GM18867 (cell line): ENCODE measurements at regions not wholly inside any gene's neighbourhood (a gene's known extent, or its start where the extent isn't known, plus 50 kb on each side); places are given as distances from the start of the nearest gene placed in this dataset.

Experiments used
- ATAC-seq: cut with Tn5 transposase; IDR thresholded peaks from one replicate; pipeline ENCODE4 v1.9.1; 2021; ENCODE audit warnings: mild to moderate bottlenecking, moderate library complexity; ENCODE audit not compliant: unreplicated experiment

DNA sequence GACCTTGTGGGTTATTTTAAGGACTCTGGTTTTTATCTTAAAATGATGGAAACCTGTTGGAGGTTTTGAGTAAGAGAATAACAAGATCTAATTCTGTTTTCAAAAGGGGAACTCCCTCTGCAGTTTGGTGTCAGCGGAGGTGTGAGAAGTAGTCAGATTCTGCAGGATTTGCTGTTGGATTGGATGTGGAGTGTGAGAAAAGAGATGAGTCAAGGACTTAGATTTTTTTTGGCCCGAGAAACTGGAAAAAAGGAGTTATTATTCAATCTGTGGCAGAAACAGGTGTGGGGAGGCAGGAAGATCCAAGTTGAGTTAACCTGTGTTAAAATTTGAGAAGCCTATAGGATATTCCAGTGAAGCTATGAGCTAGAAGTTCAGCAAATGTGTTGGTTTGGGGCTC lies 337.2 kb upstream of the FANCL start:
- ATAC-seq, result no peak

DNA sequence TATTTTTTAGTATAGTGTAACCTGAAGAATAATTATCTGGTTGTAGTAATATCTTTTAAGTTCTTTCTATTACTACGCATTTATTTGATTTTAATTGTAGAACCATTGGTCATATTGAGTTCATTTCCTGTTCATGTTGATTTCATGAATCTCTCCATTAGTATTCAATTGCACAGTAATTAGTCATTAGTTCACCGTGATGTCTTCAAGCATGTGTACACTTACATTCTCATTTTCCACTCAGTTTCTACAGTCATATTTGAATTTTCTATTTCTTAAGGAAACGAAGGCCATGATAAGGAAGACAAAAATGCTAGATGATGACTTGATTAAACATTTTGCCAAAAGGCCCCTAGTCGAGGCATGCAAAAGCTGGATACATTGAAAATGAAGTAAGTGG lies 333.7 kb upstream of the FANCL start:
- ATAC-seq, result no peak

DNA sequence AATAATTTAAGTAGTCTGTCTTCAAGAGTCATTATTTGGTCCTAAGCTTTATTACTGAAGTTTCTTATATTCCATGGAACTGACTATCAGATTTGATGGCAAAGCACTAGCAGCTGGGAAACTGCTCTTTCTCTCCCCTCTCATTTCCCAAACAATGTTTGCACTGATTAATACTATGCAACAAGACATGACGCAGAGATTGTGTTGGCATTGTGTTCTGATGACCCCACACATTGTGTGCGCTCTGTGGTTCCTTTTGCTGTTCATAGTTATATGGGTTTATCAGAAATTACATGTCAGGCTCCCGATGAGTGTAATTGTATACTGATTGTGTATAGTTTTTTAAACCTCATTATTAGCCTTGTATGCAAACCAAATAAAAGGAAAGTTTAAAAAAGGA lies 331.6 kb upstream of the FANCL start:
- ATAC-seq, result no peak

DNA sequence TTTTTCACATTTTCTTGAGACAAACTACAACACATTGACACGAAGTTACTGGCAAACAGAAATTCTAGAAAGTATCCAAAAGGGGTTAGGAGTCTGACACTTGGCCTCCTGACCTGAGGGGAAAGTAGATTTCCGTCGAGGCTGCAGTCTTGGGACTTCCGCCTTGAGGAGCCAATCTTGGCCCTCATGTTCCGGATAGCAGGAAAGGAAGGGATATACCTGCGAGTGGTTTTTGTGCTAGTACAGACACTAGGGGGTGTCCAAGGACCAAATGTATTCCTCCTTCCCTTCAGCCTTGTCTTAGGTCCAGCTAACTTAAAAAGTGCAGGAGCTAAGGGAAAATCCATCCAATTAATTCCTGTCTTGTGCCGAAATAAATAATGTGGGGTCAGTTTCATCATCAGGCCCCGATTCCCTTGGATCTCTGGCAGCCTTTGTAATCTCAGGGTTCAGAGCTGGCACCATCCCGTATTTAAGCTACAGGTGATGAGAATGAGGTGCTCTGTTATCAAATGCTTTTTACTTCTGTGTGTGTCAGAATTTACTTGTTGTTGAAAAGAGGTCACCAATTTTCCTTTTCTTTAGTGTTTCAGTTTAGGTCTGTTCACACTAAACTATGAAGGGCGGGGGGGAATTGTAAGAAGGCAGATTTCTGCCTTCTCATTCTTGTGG lies 330.2 kb upstream of the FANCL start:
- peak; percentile 76 for ATAC-seq

DNA sequence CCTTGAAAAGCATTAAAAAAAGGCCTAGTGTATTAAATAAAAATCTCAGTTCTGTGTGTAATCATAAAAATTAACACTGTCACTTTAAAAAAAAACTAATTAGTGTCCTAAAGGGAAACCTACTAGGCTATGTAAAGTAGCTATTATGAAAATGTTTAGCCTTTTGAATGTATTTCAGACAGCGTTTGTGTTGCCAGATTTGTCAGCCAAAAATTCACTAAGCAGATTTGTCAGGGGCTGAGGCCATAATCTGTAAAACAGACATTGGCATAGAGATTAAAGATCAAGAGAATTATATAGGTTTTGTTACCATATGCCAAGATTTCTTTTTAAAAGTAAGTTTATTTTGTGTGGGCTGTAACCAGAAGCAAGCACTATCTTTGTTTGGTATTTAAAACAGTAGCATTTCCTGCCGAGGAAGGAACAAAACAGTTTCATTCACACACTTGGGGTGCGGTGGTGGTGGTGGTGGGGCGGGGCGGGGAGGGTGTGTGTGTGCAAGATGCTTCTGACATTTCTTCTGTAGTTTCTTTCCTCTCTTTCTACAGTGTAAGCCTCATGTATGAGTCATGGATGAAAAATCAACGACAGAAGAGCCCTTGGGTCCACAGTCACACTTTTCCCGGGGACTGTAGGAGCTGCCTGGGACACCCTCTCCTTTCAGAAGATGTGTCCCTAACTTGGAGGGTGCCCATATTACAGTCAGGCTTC lies 328.5 kb upstream of the FANCL start:
- peak; percentile 79 for ATAC-seq

DNA sequence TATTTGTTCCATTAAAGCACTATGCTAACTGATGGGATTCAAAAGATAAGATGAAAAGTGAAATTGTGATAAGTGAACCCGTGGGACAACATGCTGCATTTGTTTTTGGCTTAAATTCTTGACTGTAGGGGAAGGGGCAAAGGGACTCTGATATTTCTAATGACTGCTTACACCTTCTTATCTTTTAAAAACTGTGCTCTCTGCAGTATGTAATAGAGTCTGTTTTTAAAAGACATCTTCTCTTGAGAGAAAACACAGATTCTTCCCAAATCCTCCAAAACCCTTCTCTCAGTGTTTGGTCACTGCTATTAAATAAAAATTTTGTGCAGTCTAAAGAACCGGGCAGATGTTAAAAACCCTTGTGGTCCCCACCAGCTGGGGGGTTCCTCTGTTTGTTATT lies 327.8 kb upstream of the FANCL start:
- no peak for ATAC-seq

DNA sequence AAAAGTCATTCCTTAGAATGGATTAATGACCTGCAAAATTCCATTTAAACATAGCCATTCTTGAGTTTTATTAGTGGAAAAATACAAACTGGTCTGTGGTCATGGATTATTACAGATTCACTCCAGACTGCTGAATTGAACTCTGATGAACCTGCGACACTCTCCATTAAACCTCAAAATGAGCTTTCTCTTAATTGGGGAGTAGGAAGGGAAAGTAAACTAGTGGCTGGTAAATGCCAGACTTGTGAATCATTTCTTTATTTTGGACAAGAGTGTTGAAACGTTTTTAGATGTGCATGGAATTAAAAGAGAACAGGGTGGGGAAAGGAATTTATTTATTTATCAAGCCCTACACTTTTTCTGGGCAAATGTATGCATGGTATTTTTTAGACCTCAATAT lies 321.2 kb upstream of the FANCL start:
- no peak for ATAC-seq

DNA sequence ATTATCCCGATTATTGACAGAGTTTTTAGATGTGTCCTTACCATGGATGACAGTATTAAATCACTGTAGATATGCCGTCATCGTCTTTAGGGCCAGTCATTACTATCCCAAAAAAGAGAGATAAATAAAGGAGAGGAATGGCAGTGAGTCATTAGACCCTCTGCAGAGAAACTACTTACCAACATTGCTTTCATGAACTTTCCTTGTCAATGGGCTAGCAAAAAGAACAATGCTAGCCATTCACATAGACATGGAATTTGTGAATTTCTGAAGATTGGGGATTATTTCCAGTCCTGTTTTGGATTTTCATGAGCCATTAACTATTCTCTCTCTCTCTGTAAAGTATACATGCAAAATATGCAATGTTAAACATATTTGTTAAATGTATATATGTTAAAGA lies 319.4 kb upstream of the FANCL start:
- ATAC-seq, result no peak

DNA sequence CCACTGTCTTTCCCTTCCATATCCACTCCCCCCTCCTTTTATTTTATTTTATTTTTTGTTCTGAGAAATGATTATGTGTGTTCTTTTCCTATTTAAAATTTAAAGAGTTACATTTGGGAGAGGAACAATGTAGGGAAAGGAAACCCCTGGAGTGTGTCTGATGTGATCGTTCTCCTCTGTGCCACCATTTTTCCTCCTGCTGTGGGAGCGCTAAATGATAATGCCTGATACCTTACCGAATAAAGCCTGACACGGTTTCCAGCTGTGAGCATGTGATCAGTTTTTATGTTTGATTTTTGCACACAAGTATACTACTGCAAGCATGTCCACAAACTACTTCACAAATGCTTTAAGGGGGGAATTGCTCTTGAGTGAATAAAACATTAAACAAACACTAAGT lies 317.8 kb upstream of the FANCL start:
- no peak for ATAC-seq

DNA sequence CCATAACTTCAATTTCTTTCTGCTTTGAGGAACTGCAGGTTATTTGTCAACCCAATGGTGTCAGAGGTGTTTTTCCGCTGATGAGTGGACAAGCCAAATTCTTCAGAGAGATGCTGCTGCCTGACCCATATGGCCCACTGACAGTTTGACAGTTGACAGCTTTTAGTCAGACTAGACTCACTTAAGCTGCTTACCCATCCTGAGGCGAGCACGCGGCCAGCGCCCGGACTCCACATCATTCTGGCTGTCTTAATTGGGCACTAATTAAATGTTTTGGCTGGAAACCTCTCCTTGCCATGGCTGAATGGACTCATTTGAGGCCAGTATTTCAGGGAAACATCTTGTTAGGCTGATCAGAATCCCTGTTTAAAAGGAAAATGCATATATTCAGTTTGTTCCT lies 316.1 kb upstream of the FANCL start:
- ATAC-seq, result no peak

DNA sequence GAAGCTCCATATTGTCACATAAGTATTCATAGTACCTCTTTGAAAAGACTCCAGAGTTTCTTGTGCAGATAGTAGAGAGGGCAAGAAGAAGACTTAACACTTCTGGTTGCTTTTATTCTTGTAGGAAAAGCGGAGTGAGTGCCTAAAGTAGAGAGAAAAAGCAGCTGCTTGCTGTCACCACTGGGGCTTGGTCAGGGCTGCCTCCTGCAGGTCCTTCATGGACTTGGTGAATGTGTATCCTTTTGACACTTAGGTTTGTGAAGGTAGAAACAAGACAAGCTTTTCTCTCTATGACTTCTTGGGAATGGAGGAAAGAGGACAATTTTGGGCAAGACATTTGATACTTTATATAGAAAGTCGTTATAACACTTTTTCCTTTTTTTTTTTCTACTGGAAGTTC lies 312.8 kb upstream of the FANCL start:
- peak; percentile 81 for ATAC-seq

DNA sequence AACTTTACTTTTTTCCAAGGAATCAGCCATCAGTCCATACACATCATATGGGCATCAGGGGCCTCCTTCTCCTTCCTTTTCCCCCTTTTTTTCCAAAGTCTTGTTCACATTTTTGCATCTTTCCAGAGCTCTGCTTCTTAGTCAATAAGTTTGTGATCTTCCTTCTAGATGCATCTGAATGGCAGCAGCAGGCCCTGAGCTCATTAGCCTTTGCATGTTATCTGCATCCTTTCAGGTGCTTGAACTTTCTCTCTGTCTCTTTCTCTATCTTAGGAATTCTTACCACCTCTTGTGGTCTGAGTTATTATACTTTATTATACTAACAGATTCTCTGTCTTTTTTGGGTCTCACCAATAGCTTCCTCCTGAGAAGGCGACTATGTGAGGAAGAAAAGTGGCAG lies 312.4 kb upstream of the FANCL start:
- ATAC-seq, result no peak

DNA sequence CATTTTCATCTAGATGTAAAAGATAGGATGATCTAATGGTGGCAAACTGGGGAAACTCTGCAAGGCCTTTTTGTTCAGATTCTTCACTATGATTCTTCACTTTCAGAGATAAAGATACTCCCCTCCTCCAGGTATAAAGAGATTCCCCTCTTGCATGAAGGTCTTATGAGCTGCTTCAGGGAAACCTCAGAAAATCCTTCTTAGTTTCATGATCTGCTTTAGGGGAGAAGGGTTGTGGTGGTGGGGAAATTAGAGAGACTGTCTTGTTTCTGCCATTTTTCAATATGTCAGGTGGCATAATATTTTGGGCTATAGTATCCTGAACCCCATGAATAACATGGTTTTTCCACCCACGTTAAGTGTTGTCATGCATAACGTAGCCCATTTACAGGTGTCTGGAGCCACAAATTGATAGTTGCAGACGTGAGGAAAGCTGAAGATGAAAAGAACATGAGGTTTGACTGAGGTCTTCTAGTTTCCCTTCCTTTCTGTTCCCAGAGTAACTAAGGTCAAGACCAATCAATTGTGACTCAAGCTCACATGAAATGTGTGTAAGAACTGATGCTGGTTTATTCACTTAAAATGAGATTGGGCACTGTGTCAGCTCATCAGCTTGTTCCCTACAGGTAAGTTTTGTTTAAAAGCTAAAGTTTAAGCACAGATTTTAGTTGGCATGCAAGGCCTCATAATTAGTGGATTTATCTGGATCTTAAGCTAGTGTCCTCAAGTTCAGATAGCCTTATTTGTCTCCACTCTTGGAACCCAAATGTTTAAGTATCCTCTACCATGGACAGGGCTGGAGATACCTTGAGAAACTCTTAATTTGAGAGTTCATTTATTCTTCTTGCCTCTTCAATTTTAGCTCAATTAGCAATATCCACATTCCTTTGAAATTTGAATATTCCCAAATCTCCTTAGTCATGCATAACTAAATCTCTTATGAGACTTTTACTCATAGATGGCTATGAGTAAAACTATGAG lies 304.5 kb upstream of the FANCL start:
- no peak for ATAC-seq

DNA sequence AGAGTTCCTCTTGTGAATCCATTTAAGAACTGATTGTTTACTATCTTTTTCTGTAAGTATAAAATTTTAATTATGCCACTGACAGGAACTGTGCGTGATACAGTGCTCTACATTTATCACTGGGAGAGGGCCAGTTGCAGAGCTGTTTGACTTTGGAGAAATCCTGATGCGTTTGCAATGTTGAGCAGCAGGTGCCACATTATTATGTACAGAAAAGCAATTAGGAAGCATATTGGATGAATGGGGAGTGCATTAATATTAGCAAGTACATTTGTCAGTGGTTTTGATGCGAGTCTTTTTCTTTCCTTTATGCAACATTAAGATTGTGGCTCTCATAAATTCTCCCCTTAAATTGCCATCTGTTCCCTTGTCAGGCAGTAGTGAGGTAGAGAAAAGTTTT lies 302.3 kb upstream of the FANCL start:
- no peak for ATAC-seq

DNA sequence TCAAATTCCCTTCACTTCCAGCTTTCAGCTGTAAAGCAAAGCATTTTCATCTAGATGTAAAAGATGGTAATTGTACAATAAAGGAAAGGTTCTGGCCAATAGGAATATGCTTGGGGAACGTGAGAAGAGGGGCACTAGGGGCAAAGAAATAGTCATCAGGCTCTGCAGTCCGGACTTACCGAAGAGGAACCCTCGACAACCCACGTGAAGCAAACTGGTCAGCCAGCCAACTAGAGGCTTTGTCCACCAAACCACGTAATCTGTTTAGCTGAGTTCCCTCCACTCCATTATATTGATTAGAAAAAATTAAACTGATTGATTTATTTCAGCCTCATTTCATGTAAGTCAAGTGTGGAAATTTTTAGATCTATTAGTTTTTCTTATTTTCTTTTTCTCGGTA lies 300.4 kb upstream of the FANCL start:
- no peak for ATAC-seq

DNA sequence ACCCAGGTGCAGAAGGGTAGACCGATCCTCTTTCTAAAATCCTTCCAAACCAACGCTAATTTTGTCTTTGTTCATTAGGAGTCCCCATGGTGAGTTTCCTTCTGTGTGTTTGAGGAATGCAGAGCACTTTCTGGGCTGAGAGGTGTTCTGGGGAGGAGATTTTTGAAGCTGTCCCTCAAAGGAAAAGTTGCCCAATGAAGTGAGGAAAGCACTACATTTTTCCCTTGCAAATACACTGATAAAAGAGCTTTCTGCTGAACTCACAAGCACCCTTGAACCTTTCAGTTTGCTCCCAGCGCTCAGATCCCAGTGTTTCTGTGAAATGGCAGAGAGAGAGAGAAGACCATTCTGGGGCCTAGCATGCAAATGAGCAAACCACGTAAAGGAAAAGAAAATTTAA lies 299.6 kb upstream of the FANCL start:
- ATAC-seq, result no peak

DNA sequence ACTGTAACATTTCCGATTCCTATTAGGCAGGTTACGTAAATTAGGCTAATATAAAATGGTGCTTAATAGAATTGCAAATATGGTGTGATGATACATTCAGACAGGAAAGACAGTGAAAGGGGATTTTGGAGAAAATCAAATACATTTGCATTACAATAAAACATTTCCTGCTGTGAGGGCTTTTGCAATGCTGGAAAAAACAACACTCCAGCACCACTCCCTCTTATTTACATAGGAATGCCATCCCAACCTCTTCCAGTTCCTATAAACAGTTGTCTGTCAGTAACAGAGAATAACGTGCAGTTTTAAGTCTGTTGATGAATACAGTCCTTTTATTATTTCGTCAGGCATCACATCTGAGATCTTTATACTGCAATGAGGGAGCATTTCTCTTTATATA lies 298.8 kb upstream of the FANCL start:
- ATAC-seq, result no peak

DNA sequence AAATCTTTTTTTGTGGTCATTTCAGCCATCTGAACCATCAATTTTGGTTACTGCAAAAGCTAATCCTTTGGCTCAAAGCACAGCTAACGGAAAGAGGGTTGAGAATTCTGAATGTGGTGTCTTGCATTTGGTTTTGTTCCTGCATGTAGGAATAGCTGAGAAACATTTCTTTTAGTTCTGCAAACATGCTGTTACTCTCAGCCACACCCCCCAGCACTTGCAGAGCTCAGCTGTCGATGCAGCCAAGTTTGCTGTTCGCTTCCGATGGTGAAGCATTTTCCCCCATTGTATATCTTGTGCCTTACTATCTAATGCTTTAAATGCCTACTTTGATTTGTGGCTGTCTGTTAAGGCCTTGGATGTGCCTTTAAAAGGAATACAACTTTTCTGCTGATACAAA lies 294.9 kb upstream of the FANCL start:
- no peak for ATAC-seq

DNA sequence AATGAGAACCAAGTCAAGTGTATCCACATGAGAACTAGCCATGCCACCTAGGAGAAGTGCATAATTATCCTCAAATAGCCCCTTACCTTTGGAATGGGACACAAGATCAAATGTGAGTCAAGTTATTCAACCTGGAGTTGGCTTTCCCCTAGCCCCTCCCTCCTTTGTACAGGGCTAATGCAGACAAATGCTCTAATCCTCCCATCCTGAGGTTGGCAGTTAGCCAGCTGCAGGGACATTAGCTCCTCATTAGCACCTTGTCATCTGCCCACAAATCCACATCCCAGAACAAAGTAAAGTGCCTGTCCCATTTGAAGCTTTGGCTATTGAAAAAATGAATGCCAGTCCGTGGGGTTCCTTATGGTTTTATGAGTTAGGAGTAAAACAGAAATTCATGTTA lies 294.1 kb upstream of the FANCL start:
- ATAC-seq, result no peak

DNA sequence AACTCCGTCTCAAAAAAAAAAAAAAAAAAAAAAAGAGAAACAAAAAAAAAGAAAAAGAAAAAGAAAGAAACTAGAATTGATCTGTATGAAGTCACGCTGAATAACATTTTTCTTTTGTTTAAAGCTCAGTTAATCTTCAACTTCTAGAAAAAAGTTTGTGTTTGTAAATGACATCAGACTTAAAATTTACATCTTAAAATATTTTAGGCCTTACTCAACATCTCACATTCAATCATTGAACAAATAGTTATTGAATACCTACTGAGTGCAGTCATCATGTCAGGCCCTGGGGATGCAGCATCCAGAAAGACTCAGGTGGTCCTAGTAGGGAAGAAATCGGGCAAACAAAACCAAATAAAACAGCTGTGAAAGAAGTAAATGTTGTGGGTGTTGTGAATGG lies 292.3 kb upstream of the FANCL start:
- no peak for ATAC-seq

DNA sequence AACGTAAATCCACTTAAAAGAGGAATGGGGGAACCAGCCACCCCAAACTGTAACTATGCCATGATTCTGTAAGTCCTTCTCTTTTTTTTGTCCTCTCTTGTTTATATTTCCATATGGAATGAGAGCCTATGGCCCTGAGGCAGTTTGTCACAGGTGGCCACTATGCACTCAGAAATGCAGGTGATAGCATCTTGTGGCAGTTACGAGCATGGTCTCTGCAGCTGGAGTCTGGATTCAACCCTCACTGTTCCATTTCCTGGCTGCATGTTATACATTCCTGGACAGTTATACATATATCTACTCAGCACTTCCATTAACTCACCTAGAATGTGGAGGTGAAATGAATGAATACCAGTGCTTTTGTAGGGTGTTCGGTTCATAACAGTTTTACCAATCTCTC lies 291.5 kb upstream of the FANCL start:
- no peak for ATAC-seq

DNA sequence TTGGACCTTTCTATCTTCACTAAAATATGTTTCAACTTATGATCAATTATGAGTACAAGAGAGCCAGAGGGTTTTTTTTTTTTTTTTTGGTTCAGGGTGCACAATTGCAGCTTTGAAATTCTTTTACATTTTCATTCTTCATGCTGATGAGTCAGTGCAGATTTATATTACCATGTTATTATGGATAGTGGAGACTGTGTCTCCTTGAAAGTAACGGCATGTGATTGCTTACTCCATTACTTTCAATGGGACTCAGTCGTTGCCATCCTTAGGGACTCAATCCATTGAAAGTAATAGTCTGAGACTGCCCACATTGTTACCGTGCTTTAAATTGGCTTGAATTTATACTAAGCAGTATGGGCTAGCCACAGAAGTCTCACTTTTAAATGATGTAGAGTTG lies 286.5 kb upstream of the FANCL start:
- ATAC-seq, result no peak
